Adrenal gland (tissue), 5 donors: ENCODE measurements at regions not wholly inside any gene's neighbourhood (a gene's known extent, or its start where the extent isn't known, plus 50 kb on each side); places are given as distances from the start of the nearest gene placed in this dataset.

Experiments used
- POLR2A ChIP-seq, 2 donors: fragments of 450-650 bp; IDR thresholded peaks; one replicate each; pipeline ENCODE4 v1.6.1; 2017; ENCODE audit warnings: antibody characterized with exemption in 2 of 2, mild to moderate bottlenecking in 2 of 2, moderate library complexity in 1 of 2
- TF ChIP-seq, protein P1 (sequence below), 6 experiments: fragments of 450-650 bp in 4 of 6; fragments of 200-600 bp in 2 of 6; sonication (generic) in 1 of 6; IDR thresholded peaks; 1 replicate in 5 of 6; 2 replicates in 1 of 6; pipeline versions ENCODE4 v1.5.1 to v1.8.0; 2016 to 2021; ENCODE audit warnings: antibody characterized with exemption in 6 of 6, mild to moderate bottlenecking in 2 of 6, moderate library complexity in 1 of 6
- donor health status: DM: no; HTN: no; CAD: no.

DNA sequence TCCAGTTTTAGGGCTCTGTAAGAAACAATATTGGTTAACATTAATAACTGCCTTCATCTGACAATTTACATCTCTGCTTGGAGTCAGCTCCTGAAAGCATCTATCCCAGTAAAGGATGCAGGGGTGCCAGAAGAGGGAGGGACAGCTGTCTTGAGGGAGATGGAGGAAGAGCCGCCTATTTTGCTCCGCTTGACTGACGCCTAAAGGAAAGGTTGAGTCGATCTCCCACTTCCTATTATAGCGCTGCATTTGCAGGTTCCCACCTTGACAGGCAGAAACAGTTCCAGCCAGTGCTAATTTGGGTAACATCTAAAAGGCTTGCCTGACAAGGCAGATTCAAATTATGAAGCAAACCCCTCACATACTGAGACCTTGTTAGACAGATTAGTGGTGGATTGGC lies 374.6 kb downstream of the SPATA31D1 start:
- TF ChIP-seq, protein P1, sequence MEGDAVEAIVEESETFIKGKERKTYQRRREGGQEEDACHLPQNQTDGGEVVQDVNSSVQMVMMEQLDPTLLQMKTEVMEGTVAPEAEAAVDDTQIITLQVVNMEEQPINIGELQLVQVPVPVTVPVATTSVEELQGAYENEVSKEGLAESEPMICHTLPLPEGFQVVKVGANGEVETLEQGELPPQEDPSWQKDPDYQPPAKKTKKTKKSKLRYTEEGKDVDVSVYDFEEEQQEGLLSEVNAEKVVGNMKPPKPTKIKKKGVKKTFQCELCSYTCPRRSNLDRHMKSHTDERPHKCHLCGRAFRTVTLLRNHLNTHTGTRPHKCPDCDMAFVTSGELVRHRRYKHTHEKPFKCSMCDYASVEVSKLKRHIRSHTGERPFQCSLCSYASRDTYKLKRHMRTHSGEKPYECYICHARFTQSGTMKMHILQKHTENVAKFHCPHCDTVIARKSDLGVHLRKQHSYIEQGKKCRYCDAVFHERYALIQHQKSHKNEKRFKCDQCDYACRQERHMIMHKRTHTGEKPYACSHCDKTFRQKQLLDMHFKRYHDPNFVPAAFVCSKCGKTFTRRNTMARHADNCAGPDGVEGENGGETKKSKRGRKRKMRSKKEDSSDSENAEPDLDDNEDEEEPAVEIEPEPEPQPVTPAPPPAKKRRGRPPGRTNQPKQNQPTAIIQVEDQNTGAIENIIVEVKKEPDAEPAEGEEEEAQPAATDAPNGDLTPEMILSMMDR (IDR thresholded peaks at IDR 0.05), result no peak
- no peak for TF ChIP-seq POLR2A (IDR thresholded peaks at IDR 0.05)
